Stimulated activated CD4-positive, alpha-beta T cell treated with anti-CD3 and anti-CD28 coated beads, Interleukin-12 subunit alpha, Interleukin-12 subunit beta, amount 100 ng/mL, for 4 hours (primary cell): ENCODE measurements at regions not wholly inside any gene's neighbourhood (a gene's known extent, or its start where the extent isn't known, plus 50 kb on each side); places are given as distances from the start of the nearest gene placed in this dataset.
A peak's percentile ranks its signal among the peaks of the same experiment; 100 is the strongest.
"Not testable (repeated sequence)": the region's sequence is repeated elsewhere in the genome, so short reads cannot be mapped to it uniquely, and the experiment has no call there.

ENCODE experiments used
- DNase-seq: peaks from one replicate; pipeline ENCODE4 v3.0.0-alpha.2; 2020

DNA sequence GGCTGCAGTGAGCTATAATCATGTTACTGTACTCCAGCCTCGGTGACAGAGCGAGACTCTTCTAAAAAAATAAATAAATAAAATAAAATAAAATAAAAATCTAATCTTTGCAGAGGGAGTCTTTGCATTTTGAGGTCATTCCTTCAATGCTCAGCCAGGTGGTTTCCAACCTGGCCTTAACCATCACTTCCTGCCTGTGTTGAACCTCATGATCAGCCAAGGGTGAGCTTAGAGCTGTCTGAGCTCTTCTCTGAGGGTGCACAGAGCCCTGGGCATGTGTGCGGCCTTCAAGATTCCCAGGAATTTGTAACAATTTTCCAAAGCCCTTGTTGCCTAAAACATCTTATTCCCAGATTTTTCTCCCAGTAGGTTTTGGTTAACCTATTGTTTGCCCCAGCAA is 94.3 kb downstream of the KCNJ12 start:
- DNase-seq: not testable (repeated sequence)

DNA sequence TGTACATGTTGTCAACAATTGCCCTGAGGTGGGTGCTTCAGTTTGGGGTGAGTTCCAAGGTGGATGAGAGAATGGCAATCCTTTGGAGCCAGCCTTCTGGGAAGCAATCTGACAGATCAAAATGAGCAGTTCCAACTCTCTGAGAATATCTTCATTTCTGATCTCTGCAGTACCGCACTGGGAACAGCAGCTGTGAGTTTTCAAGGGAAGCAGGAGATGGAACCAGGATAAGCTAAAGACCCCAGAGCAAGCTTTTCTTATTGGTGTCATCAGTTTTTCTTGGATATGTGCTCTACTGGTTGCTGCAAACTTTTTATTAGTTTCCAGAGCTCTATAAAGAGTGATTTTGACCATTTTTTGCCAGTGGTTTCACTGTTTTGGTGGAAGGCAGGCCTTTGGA is 94.7 kb downstream of the KCNJ12 start:
- no peak for DNase-seq

DNA sequence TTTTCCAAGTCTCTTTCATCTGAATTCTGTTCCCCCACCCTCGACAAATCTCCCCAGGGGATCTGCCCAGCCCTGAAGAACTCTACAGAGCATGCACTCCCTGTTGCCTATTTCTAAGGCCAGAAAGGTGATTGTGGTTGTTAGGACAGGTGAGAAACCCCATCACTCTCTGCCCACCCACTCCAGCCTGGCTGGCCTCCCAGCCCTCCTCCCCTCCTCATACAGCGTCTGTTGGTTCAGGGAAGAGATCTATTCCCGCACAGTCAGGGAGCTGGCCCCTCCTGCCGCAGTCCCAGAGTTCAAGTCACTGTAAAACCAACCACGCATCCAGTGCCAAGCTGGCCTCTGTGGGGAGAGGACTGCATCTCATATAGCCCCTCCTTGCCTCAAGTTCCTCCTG is 98.7 kb downstream of the KCNJ12 start:
- DNase-seq: no peak

DNA sequence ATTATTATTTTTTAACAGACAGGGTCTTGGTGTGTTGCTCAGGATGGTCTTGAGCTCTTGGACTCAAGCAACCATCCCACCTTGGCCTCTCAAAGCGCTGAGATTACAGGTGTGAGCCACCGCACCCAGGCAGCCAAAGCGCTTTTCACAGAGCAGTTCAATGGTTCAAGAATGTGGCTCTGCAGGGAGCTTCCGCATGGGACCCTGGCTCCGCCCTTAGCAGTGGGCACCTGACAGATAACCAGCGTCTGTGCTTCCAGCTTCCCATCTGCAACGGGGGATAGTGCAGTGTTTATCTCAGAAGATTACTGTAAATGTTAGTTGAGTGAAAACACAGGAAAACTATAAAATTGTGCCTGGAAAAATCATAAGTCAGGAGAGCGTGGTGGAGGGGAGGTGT is 99.4 kb downstream of the KCNJ12 start:
- DNase-seq: no peak

DNA sequence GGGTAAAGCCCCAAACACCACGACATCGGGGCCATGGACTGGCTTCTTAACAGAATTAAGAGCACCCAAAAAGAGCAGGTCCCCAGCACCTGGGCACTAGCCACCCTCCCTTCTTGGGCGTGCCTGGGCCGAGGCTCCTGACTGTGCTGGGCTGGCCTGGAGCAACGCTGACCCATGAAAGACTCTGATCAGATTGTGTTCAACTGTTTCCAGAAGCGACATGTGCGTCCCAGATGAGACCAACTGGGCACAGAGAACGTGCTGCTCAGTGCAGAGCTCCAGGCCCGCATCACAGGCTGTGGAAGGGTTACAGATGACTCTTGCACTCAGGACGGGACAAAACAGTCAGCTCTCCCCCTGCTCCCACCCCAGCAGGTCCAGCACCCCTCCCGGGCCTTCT is 100.7 kb downstream of the KCNJ12 start:
- DNase-seq: no peak

DNA sequence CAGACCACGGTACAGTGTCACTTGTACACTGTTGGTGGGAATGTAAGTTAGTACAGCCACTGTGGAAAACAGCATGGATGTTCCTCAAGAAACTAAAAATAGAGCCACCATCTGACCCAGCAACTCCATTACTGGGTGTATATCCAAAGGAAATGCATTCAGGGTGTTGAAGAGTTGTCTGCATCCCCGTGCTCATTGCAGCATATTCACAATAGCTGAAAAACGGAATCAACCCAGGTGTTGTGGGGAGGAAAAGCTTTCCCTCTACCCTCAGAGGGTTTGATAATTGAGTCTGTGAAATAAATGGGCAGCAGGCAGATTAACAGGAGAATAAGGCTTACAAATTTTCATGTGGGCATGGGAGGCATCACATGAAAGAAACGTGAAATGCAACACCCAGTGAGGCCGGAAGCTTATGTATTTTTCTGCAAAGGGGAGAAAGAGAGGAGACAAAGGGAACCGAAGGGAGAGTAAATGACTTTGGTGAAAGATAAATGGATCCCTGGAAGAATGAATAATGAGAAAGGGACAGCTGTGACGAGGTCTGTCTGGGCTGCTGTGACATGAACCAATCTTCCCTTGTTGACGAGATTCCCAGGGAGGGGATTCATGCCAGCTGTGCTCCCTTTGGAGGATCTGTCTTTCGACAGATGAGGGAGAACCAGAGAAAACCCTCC is 106.2 kb downstream of the KCNJ12 start:
- no peak for DNase-seq

DNA sequence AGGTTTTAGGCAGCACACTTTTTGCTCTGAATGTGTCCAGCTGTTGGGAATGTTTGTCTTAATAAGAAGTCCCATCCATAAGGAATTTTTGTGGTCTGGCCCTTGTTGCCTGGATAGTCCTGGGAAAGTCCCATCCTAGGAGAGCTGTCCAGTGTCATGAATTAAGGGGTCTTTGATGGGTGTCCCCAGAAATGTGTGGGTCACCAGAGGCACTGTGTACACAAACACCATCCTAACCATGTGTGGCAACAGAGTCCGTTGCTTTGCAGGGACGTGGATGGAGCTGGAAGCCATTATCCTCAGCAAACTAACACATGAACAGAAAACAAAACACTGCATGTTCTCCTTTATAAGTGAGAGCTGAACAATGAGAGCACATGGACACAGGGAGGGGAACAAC is 111.9 kb downstream of the KCNJ12 start:
- DNase-seq: not testable (repeated sequence)

DNA sequence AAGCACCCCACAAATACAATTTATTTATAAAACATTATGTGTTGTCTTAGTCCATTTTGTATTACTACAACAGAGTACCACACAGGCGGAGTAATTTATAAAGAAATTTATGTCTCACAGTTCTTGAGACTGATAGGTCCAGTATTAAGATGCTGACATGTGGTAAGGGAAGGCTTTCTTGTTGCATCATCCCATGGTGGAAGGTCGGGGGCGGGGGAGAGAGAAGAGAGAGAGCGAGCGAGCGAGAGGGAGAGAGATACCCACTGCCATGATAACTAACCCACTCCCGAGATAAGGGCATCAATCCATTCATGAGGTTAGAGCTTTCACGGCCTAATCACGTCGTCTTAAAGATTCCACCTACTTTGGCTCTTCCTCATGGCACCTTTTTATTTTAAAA is 117.8 kb downstream of the KCNJ12 start:
- DNase-seq: no peak

DNA sequence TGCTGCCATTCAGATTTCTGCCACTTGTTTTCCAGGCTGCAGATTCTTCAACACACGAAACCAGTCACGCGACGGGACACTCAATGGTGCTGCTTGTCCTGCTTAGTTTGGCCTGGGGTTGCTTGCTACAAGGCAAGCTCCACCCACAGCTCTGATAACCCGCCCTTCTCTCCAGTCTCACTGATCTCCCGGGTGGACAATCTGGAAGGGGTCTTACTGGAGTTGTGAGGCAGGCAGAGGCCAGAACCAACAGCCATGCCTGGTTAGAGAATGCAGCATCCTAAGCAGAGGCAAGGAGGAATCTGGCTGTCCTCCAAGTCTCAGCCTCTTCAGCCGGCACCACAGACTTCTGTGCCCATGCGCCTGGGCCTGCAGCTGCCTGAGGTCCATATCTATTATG is 119.1 kb downstream of the KCNJ12 start:
- no peak for DNase-seq

DNA sequence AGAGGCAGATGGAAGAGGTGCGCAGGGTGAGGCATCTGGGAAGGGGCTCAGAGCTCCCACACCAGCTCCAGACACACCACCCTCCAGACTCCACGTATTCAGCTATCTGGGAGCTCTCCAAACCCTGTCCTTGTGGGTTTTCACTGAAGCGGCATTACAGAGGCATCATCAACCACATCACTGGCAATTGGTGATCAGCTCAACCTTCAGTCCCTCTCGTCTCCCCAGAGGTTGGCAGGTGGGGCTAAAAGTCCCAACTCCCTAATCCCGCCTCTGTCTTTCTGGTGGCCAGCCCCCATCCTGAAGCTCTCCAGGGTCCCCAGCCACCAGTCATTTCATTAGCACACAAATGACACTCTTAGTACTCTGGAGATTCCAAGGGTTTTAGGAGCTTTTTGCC is 123.9 kb downstream of the KCNJ12 start:
- DNase-seq: no peak

DNA sequence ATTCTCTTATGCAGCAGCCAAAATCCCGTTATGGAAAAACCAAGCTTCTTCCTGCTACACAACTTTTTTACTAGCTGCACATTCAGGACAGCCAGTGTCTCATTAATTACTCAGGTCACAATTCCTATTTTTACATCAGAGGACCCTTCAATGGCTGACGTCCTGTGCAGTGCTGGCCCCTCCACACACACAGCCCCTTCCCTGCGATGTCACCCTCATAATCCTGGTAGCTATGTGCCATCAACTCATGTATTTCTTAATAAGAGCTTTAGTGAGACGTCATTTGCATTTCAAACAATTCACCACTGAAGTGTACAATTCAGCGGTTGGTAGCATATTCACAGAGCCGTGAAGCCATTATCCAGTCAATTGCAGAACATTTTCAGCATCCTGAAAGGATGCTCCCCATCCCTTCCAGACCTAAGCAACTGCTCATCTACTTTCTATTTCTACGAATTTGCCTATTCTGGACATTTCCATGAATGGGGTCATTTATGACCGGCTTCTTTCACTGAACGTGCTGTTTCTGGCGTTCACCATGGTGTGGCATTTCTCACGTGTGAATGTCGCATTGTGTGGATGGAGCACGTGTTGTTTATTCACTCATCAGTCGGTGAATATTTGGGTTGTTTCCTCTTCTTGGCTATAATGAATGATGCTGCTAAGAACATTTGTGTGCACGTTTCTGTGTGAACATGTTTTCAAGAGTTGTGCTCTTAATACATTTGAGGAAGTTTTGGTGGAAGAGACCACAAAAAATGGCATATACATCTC is 126.0 kb downstream of the KCNJ12 start:
- not testable (repeated sequence) for DNase-seq

DNA sequence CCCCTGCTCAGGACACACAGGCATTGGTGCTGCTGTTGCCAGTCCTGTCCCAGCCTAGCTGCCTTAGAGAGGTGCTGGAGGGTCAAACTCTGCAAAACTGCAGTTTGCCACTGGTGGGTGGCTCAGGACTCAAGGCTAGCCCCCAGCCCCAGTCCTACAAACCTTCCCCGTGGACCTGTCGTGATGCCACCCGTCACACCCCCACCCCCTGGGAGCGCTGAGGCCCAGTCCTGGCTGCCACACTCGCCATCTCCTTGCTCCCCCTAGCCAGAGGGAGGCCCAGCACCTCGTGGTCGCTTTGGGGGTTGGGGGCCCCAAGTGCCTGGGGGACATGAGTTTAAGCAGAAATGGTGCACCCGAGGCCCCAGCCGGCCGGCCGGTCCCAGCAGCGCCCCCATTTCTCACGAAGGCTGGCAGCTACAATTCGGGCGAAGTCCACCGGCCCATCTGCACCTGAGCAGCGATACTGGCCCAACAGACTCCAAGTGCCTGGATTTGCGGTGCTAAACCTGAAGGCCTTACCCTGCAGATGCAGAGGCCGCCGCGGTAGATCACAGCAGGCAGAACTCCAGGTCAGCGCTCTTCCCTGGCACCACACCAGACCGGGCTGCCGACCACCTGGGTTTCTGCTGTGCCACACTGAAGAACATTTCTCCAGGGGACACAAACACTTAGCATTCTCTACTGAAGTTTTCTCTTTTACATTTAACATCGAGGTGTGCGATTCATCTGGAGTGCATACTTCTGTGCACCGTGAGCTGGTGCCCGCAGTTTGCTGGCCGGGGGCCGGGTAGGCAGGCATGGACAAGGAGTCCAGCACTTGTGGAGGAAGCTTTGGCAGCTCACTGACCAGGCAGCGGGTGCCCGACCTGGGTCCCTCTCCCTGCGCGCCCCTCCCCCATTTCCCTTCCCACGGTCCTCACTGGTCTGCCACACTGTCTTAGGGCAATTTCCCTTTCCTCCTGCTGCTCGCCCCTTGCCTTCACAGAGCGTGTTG is 130.0 kb downstream of the KCNJ12 start:
- no peak for DNase-seq

DNA sequence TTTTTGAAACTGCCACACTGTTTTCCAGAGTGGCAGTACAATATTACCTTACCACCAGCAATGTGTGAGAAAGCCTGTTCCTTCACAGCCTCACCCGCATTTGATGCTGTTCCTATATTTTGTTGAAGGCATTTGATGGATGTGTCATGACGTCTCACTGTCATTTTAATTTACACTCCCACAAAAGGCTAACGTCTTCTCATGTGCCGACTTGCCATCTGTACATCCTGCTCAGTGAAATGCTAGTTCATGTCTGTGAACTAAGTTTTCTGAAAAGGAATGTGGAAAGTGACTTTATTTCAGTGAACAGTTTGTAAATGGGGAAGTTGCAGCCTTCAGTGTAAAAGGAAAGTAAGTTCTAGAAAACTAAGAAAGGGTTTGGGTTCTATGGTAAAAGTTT is 131.6 kb downstream of the KCNJ12 start:
- DNase-seq: not testable (repeated sequence)

DNA sequence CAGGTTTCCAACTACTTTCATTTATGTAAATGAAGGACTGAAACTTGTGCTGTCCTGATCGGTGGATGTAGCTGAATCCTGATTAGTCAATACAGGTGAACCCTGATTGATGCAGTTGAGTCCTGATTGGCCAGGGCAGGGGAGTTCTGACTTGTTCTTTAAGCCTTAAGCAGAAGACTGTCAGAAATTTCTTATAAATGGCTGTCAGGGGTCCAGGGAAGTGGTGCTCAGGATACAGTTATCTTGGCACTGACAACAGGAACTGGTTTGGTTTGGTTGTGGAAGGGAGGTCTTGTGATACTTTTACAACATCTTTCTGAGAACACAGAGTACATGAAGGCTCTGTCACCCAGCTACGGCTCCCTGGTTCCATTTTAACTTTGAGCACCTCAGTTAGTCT is 132.1 kb downstream of the KCNJ12 start:
- DNase-seq: no peak

DNA sequence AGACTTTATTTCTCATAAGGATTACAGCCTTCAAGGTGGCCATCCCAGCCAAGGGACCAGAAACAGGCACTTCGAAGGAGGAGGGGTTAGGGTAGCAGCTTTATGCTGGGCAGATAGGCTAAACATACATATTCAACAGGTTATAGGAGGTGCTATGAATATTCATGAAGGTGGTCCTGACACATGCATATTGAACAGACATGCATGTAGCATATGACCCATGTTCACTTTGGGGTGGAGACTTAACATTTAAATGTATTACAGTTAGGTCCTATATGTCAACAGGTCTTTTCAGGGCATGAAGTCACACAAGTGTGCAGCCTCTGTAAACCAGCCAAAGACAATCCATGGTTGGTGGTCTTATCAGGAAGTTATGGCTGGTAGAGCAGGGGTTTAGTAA is 133.2 kb downstream of the KCNJ12 start:
- not testable (repeated sequence) for DNase-seq

DNA sequence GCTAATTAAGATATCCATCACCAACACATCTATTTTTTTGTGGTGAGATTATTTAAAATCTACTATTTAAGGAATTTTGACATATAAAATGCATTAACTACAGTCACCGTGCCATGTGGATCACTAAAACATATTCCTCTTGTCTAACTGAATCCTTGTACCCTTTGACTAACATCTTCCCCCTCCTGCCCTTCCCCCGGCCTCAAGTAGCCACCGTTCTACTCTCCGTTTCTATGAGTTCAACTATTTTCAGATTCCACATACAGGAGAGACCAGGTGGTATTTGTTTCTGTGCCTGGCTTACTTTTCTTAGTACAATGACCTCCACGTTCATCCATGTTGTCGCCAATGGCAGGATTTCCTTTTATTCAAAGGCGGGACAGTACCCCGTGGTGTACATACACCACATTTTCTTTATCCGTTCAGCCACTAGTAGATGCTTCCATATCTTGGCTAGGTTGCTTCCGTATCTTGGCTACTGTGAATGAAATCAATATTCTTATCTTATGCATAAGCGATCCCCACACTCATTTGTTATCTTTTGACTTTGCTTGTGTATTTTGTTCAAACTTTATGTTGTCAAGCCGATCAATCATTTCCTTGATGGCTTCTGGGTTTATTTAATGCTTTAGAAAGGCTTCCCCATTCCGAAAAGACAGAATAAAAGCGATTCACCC is 134.7 kb downstream of the KCNJ12 start:
- no peak for DNase-seq

DNA sequence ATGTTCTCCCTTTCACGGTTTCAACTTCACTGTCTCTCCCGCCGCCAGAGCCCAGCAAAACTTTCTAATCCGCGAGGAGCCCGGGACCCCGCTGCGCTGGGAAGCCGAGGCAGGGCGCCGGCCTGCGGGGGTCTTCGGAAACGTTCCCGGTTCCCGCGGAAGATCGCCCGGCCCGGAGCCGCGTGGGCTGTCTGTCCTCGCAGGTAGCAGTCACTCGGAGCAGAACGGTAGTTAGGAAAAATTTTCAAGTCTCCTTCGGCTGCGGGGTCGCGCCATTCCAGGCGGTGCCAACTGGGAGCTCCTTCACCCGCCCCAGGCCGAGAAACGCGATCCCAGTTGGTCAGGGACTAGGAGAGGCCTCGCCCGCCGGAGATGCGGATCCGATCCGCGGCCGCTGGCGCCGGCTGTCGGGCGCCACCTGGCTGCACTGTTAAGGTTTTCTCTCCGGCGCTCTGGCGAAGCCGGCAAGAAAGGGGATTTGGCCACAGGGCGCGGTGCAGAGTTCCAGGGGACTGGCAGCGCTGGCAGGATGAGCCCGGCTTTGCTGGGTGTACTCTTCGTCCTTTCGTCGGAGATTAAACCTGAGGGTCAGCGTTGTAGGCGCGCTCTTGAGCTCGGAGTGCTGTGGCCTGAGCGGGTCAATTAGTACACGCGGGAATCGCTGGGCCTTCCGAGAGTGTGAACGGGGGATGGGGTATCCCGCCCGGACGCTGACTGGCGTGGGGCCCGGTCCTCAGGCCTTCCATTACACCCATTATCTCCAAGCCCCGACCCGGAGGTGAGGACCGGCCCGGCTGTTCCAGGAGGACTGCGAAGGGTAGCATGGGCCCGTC is 135.4 kb downstream of the KCNJ12 start:
- peak; percentile 64 for DNase-seq

DNA sequence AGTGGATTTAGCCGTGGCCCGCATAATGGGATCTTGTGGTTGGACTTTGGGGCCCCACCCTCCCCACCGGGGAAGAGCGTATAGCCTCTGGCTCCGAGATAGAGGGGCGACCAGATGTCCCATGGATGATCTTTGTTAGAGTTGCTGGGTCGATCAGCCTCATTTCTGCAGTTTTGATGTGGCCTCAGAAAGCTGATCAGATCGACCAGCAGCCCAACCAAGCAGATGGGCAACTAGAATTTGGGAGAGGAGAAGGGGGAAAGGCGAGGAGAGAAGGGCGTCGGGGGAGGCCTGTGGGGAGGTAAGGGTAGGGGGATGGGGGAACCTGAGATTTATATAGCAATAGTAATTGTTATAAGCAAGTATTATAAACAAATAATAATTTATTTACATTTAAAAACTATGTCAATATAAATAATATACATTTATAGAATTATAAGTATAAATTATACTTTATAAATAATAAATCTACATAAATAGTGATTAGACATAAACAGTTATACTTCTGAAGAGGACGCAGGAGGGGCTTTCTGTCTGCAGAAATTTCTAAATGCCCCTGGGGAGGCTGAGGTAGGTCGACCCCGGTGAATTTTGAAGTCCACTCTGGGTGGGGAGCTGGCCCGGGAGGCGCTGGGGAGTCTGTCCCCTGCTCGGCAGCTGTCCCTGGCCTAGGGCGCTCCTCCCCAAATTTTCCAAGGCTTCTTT is 136.3 kb downstream of the KCNJ12 start:
- no peak for DNase-seq

DNA sequence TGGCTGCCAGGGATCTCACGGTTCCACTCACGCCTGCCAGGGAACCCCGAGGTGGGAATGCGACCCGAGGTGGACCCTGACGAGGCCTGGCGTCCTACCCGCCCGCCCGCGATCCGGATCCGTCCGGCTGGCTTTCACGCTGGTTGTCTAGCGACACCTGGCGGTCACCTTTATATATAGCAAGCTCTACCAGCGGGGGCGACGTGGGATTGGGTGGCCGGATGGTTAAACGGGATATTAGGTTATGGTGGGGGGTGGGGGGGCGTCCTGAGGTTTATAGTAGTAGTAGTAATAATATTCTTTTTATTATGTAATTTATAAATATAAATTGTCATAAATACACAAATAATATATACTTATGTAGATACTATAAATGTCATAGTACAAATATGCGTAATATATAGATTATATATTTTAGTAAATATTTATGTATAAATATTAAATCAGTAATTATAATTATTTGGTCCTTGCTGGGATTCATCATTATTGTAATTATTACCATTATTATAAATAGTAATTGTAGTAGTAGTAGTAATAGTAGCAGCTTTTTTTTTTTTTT is 136.9 kb downstream of the KCNJ12 start:
- DNase-seq: peak; percentile 74

DNA sequence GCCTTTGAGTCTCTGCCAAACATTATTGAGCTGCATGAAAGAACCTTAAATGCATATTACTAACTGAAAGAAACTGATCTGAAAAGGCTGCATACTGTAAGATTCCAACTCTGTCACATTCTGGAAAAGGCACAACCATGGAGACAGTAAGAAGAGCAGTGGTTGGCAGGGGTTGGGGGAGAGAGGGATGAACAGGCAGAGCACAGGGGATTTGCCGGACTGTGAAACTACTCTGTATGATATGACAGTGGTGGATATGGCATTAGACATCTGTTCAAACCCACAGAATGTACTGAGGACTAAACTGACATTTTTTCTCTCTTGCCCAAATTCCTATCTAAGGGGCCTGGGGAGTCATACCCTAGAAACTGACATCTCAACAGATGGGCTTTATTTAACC is 138.4 kb downstream of the KCNJ12 start:
- not testable (repeated sequence) for DNase-seq
